ENCODE measurements at regions not wholly inside any gene's neighbourhood (a gene's known extent, or its start where the extent isn't known, plus 50 kb on each side); places are given as distances from the start of the nearest gene placed in this dataset.

DNA sequence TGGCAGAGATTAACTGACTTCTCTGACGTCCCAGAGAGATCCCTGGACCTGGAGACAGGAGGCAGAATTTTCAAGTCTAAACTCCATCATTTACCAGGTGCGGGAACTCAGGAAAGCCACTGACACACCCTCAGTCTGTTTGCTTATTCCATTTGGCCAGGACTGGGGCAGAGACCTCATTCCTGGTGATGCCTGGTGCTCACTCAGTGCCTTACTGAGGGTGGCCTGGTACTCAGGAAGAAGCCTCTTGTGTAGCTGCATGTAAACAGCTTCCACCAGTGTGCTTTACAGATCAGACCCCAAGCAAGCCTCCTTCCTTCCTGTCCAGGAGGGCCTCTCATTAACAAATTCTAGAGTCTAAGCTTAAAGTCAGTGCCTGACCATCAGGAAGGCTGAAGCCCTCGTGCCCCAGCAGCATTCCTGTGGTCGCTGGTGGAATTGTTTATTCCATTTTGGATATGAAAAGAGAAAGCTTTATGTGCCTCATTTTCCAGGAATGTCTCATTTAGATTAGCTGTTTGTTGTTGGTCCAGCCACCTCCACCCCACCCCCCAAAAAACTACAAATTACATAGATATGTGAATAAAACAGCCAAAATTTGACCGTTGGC lies 236.1 kb upstream of the CDH5 start:
- WGBS: 93% methylated on average over 5 of the region's 5 CpGs
- DNase-seq (ENCODE audit: low read depth in 6 of 9, low spot score in 9 of 9): no peak
- H3K27me3 ChIP-seq (ENCODE audit: control insufficient read depth in 2 of 2, insufficient read depth in 1 of 2, low read length in 1 of 2): peaks cover 25 to 34% of the 10 kb centered on the region in 2 donors
- no peak overlapping the region for H3K27ac ChIP-seq (ENCODE audit: low read depth in 1 of 2, low read length in 1 of 2)
- no peaks in the 10 kb centered on the region for H3K9me3 ChIP-seq (ENCODE audit: control insufficient read depth in 2 of 2, insufficient read depth in 1 of 2, low read length in 1 of 2)
- no peaks in the 10 kb centered on the region for H3K4me1 ChIP-seq (ENCODE audit: control insufficient read depth in 2 of 2, insufficient read depth in 2 of 2, low read length in 2 of 2)
- H3K4me3 ChIP-seq (ENCODE audit: low read length in 2 of 2): no peak overlapping the region
- H3K36me3 ChIP-seq (ENCODE audit: control insufficient read depth in 2 of 2, insufficient read depth in 2 of 2, low read length in 1 of 2): no peaks in the 10 kb centered on the region

DNA sequence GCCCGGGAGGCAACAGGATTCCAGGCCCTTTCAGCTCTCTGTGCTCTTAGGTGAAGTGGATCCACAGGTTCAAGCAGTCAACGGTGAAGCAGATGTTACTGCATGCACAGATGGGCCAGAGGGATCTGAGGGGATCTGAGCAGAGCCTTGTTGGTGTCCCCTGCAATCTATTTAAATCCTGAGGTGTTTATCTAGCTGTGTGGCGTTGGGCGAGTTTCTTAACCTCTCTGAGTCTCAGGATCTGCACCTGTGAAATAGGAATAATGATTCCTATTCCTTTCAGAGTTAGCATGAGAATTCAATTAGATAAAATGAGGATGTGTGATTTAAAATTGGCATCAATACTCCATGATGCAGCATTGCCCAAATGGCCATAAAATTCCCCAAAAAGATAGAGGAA lies 237.3 kb upstream of the CDH5 start:
- peaks cover 25 to 34% of the 10 kb centered on the region in 2 donors for H3K27me3 ChIP-seq (ENCODE audit: control insufficient read depth in 2 of 2, insufficient read depth in 1 of 2, low read length in 1 of 2)
- no peak overlapping the region for H3K4me3 ChIP-seq (ENCODE audit: low read length in 2 of 2)
- no peaks in the 10 kb centered on the region for H3K9me3 ChIP-seq (ENCODE audit: control insufficient read depth in 2 of 2, insufficient read depth in 1 of 2, low read length in 1 of 2)
- H3K27ac ChIP-seq (ENCODE audit: low read depth in 1 of 2, low read length in 1 of 2): no peak overlapping the region
- DNase-seq (ENCODE audit: low read depth in 6 of 9, low spot score in 9 of 9): no peak
- WGBS: 91% methylated on average over 4 of the region's 4 CpGs
- H3K4me1 ChIP-seq (ENCODE audit: control insufficient read depth in 2 of 2, insufficient read depth in 2 of 2, low read length in 2 of 2): no peaks in the 10 kb centered on the region
- no peaks in the 10 kb centered on the region for H3K36me3 ChIP-seq (ENCODE audit: control insufficient read depth in 2 of 2, insufficient read depth in 2 of 2, low read length in 1 of 2)

DNA sequence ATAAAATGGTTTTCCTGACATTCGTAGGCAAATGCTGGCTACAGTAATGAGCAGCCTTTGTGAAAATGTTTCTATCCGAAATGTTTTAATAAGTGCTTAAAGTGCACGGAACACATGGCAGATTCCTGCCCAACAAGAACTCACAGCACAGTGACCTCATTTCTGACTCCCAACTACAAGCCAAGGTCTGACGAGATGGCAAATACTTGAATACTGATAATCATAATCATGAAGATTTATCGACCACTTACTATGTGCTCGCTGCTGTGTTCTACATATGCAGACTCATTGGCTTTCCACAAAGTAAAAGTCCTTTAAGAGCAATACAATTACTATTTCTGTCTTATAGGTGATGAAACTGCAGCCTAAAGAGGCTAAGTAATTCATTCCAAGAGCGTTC lies 238.1 kb upstream of the CDH5 start:
- Histone ChIP-seq H3K9me3 (ENCODE audit: control insufficient read depth in 2 of 2, insufficient read depth in 1 of 2, low read length in 1 of 2) (no peaks in the 10 kb centered on the region), H3K27ac (ENCODE audit: low read depth in 1 of 2, low read length in 1 of 2) (no peak overlapping the region), H3K4me3 (ENCODE audit: low read length in 2 of 2) (no peak overlapping the region), H3K27me3 (ENCODE audit: control insufficient read depth in 2 of 2, insufficient read depth in 1 of 2, low read length in 1 of 2) (peaks cover 25 to 34% of the 10 kb centered on the region in 2 donors), H3K4me1 (ENCODE audit: control insufficient read depth in 2 of 2, insufficient read depth in 2 of 2, low read length in 2 of 2) (no peaks in the 10 kb centered on the region), H3K36me3 (ENCODE audit: control insufficient read depth in 2 of 2, insufficient read depth in 2 of 2, low read length in 1 of 2) (no peaks in the 10 kb centered on the region)
- no peak for DNase-seq (ENCODE audit: low read depth in 6 of 9, low spot score in 9 of 9)
- WGBS: 95% methylated on average over 7 of the region's 7 CpGs

DNA sequence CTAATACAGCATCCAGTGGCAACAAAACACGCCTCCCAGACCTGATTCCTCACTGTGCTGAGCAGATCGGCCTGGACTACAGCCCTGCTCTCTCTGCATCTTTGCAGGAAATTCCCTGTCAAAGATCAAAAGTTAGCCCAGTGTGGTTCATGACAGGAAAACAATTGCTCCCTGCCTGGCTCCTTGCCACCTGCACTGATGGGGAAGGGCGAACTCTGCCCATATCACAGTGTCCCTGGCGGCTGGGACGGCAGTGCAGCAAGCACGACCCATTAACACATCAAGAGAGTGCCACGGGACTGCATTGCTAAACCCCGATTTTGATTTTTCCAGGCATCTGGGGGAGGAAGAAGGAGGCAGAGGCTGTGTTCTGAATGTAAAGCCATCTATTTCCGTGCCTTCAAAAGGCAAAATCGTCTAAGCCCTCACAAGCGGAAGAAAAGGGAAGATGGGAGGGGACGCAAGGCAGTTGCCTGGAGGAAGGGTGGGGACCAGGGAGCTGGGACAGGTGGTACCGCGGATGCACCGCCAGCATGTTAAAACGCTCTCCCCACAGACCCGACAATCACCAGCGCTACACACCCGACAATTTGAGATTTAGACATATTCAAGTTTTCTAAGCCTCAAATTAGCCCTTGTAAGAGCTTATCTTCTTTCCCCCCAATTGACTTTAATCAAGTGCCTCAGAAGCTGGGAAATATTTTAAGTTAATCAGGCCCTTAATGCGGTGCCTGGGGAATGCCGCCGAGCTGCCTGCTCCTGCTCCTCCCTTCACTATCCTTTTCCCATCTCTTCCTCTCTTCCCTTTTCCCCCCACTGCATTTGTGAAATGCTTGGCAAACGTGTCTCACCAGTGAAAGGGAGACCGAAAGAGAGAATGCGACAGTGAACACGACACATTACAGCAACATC lies 238.8 kb upstream of the CDH5 start:
- H3K4me1 ChIP-seq (ENCODE audit: control insufficient read depth in 2 of 2, insufficient read depth in 2 of 2, low read length in 2 of 2): no peaks in the 10 kb centered on the region
- H3K4me3 ChIP-seq (ENCODE audit: low read length in 2 of 2): no peak overlapping the region
- peaks cover 25 to 34% of the 10 kb centered on the region in 2 donors for H3K27me3 ChIP-seq (ENCODE audit: control insufficient read depth in 2 of 2, insufficient read depth in 1 of 2, low read length in 1 of 2)
- no peaks in the 10 kb centered on the region for H3K36me3 ChIP-seq (ENCODE audit: control insufficient read depth in 2 of 2, insufficient read depth in 2 of 2, low read length in 1 of 2)
- no peaks in the 10 kb centered on the region for H3K9me3 ChIP-seq (ENCODE audit: control insufficient read depth in 2 of 2, insufficient read depth in 1 of 2, low read length in 1 of 2)
- 24% methylated on average over 26 of the region's 26 CpGs for WGBS
- H3K27ac ChIP-seq (ENCODE audit: low read depth in 1 of 2, low read length in 1 of 2): no peak overlapping the region
- peak in 1 of 9 donors; percentile 6 for DNase-seq (ENCODE audit: low read depth in 6 of 9, low spot score in 9 of 9)

DNA sequence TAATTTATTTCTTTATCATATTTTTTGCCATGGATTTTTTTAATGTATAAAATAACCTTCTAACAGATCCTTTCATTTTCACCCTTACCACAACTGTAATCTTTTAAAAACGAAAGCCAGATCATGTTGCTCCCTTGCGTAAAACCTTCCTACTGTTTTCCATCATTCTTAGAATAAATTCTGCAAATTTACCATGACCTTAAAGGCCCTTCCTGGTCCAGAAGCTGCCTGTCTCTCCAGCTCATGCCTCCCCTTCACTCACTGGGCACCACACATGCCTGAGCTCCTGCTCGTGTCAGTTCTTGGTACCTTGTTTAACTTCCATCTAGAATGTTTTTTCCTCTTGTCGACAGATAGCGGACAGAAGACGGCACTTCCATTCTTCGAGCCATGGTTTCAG lies 245.0 kb upstream of the CDH5 start:
- H3K27me3 ChIP-seq (ENCODE audit: control insufficient read depth in 2 of 2, insufficient read depth in 1 of 2, low read length in 1 of 2): peaks cover 0 to 6% of the 10 kb centered on the region in 2 donors
- no peaks in the 10 kb centered on the region for H3K9me3 ChIP-seq (ENCODE audit: control insufficient read depth in 2 of 2, insufficient read depth in 1 of 2, low read length in 1 of 2)
- H3K4me3 ChIP-seq (ENCODE audit: low read length in 2 of 2): no peak overlapping the region
- no peak overlapping the region for H3K27ac ChIP-seq (ENCODE audit: low read depth in 1 of 2, low read length in 1 of 2)
- H3K36me3 ChIP-seq (ENCODE audit: control insufficient read depth in 2 of 2, insufficient read depth in 2 of 2, low read length in 1 of 2): no peaks in the 10 kb centered on the region
- H3K4me1 ChIP-seq (ENCODE audit: control insufficient read depth in 2 of 2, insufficient read depth in 2 of 2, low read length in 2 of 2): no peaks in the 10 kb centered on the region
- 92% methylated on average over 7 of the region's 7 CpGs for WGBS
- no peak for DNase-seq (ENCODE audit: low read depth in 6 of 9, low spot score in 9 of 9)

DNA sequence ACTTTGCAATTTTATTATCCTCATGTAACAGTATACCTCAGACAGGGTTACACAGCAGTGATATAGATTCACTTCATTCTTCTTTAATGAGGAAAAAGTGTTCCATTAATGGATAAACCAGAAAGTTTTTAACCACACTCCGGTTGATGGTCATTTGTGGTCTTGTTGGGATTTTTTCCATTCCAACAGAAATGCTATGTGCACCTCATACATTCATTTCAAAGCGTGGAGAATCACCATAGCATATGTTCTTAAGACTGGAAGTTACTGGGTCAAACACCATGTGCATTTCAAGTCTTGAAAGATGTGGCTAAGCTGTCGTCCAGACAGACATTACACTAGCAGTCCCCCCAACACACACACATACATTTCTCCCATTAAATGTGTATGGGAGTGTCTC lies 245.8 kb upstream of the CDH5 start:
- Histone ChIP-seq H3K36me3 (ENCODE audit: control insufficient read depth in 2 of 2, insufficient read depth in 2 of 2, low read length in 1 of 2) (no peaks in the 10 kb centered on the region), H3K27me3 (ENCODE audit: control insufficient read depth in 2 of 2, insufficient read depth in 1 of 2, low read length in 1 of 2) (peaks cover 0 to 3% of the 10 kb centered on the region in 2 donors), H3K4me1 (ENCODE audit: control insufficient read depth in 2 of 2, insufficient read depth in 2 of 2, low read length in 2 of 2) (no peaks in the 10 kb centered on the region), H3K4me3 (ENCODE audit: low read length in 2 of 2) (no peak overlapping the region), H3K27ac (ENCODE audit: low read depth in 1 of 2, low read length in 1 of 2) (no peak overlapping the region), H3K9me3 (ENCODE audit: control insufficient read depth in 2 of 2, insufficient read depth in 1 of 2, low read length in 1 of 2) (no peaks in the 10 kb centered on the region)
- no peak for DNase-seq (ENCODE audit: low read depth in 6 of 9, low spot score in 9 of 9)
- WGBS: 94% methylated on average over 3 of the region's 3 CpGs

DNA sequence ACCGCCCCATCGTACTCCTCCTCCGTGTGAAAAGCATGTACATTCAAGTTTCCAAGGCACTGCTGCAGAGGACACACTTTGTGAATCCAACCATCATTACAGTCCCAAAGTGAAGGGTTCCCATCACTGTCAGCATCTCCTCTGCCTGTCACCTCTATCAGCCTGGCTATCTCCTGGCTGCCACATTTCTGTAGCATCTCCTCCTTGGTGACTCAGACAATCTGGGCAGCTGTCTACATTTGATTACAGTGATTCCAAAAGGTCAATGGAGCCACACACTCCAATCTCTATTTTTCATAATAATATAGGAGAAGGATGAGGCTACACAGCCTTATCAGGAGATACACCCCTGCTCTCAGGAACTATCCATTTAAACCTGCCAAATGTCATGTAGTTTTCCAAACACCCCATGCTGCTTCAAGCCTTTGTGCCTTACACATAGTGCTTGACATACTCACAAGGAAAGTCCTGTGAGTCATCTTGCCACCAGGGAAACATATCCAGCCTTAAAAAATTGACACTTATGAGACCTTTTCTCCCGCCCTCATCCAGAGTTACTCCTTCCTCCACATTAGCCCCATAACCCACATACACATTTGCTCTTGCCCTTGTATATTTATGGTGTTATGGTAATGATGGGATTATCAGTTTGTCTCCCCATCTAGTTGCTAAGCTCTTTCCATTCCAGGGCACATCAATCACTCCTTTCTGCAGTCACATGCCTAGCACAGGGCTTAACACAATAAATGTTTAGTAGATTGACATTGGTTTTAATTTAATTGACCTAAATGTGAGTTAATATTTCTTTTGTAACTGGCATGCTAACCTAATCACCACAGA lies 250.1 kb upstream of the CDH5 start:
- WGBS: 99% methylated on average over 4 of the region's 4 CpGs
- Histone ChIP-seq H3K36me3 (ENCODE audit: control insufficient read depth in 2 of 2, insufficient read depth in 2 of 2, low read length in 1 of 2) (no peaks in the 10 kb centered on the region), H3K27me3 (ENCODE audit: control insufficient read depth in 2 of 2, insufficient read depth in 1 of 2, low read length in 1 of 2) (no peaks in the 10 kb centered on the region), H3K4me1 (ENCODE audit: control insufficient read depth in 2 of 2, insufficient read depth in 2 of 2, low read length in 2 of 2) (no peaks in the 10 kb centered on the region), H3K27ac (ENCODE audit: low read depth in 1 of 2, low read length in 1 of 2) (no peak overlapping the region), H3K9me3 (ENCODE audit: control insufficient read depth in 2 of 2, insufficient read depth in 1 of 2, low read length in 1 of 2) (no peaks in the 10 kb centered on the region), H3K4me3 (ENCODE audit: low read length in 2 of 2) (no peak overlapping the region)
- DNase-seq (ENCODE audit: low read depth in 6 of 9, low spot score in 9 of 9): no peak

DNA sequence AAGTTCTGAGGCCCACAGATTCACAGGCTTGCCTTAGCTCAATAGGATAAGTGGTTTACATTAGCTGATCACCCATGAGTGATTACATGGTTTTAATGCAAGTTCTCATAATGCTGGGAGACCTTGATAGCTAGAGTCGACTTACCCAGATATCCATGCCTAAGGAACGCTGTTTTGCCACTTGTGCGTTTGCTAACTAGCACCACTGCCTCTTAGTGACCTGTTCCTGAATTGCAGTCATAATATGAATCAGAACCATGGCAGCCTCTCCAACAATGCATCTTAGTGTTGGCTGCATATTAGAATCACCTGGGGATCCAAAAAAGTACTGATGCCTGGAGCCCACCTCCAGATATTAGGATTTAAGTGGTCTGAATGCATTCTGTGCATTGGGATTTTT lies 251.1 kb upstream of the CDH5 start:
- Histone ChIP-seq H3K36me3 (ENCODE audit: control insufficient read depth in 2 of 2, insufficient read depth in 2 of 2, low read length in 1 of 2) (no peaks in the 10 kb centered on the region), H3K9me3 (ENCODE audit: control insufficient read depth in 2 of 2, insufficient read depth in 1 of 2, low read length in 1 of 2) (no peaks in the 10 kb centered on the region), H3K4me1 (ENCODE audit: control insufficient read depth in 2 of 2, insufficient read depth in 2 of 2, low read length in 2 of 2) (no peaks in the 10 kb centered on the region), H3K27ac (ENCODE audit: low read depth in 1 of 2, low read length in 1 of 2) (no peak overlapping the region), H3K27me3 (ENCODE audit: control insufficient read depth in 2 of 2, insufficient read depth in 1 of 2, low read length in 1 of 2) (no peaks in the 10 kb centered on the region), H3K4me3 (ENCODE audit: low read length in 2 of 2) (no peak overlapping the region)
- no peak for DNase-seq (ENCODE audit: low read depth in 6 of 9, low spot score in 9 of 9)
- 93% methylated on average over 3 of the region's 3 CpGs for WGBS

DNA sequence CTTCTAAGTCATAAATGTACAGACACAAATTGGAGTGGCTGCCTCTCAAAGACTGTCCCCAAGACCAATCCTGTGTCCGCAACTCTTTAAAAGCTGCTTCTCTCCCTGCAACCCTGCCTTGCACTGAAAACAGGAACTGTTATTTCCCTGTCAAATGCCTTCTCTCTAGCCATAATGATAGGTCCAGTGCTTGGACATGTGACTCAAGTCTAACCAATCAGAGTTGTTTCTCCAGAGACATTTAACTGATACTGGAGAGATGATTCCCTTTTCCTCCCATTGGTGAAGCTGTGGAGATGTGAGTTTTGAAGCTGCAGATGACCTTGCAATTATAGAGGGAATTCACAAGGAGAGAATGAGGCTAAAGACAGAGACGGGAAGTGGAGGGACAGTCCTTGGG lies 253.3 kb upstream of the CDH5 start:
- H3K9me3 ChIP-seq (ENCODE audit: control insufficient read depth in 2 of 2, insufficient read depth in 1 of 2, low read length in 1 of 2): no peaks in the 10 kb centered on the region
- no peak overlapping the region for H3K4me3 ChIP-seq (ENCODE audit: low read length in 2 of 2)
- H3K36me3 ChIP-seq (ENCODE audit: control insufficient read depth in 2 of 2, insufficient read depth in 2 of 2, low read length in 1 of 2): no peaks in the 10 kb centered on the region
- WGBS: 96% methylated on average over 2 of the region's 2 CpGs
- H3K27me3 ChIP-seq (ENCODE audit: control insufficient read depth in 2 of 2, insufficient read depth in 1 of 2, low read length in 1 of 2): no peaks in the 10 kb centered on the region
- no peaks in the 10 kb centered on the region for H3K4me1 ChIP-seq (ENCODE audit: control insufficient read depth in 2 of 2, insufficient read depth in 2 of 2, low read length in 2 of 2)
- no peak overlapping the region for H3K27ac ChIP-seq (ENCODE audit: low read depth in 1 of 2, low read length in 1 of 2)
- DNase-seq (ENCODE audit: low read depth in 6 of 9, low spot score in 9 of 9): no peak
